ENCODE measurements at regions not wholly inside any gene's neighbourhood (a gene's known extent, or its start where the extent isn't known, plus 50 kb on each side); places are given as distances from the start of the nearest gene placed in this dataset.
"Not testable (repeated sequence)": the region's sequence is repeated elsewhere in the genome, so short reads cannot be mapped to it uniquely, and the experiment has no call there.

DNA sequence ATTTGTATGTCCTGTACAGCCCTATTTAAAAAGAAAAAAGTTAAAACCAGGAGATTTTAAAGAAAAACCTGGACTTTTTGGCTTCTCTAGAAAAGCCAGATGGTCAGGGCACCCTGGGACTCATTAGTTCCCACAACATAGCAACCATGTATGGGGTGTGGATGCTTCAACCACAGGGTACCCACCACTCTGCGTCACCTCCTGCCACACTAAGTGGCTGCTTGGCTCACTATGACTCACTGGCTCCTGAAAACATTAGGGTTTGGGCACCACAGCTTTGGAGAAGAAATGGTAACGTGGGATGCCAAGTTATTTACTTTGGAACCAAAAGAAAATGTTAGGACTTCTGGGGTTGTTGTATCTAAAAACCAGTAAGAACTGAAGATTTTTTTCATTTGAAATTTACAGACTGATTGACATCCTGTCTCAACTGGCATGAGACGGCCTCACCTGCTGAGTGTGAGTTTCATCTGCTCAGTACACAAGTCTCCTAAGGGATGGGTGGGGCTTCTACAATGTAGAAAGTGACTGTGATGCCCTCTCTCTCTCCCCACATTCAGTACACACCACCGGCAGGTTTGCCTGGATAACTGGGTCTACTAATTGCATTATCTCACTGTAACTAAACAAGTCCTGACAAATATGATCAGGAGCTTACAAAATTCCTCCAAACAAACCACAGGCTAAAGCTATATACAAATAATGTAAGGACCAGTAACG is 103.9 kb downstream of the ESM1 start:
- H3K4me3 Mint-ChIP-seq = no peak overlapping the region
- no peak overlapping the region for H3K27ac Mint-ChIP-seq
- H3K4me1 Mint-ChIP-seq = peaks cover 9 to 16% (median 13%) of the 10 kb centered on the region in 3 donors
- ATAC-seq (ENCODE audit: low read depth in 2 of 2) (no peak), DNase-seq (no peak)
- peaks cover 0 to 2% (median 0%) of the 10 kb centered on the region in 7 donors for H3K9me3 Mint-ChIP-seq
- H3K27me3 Mint-ChIP-seq = peaks cover 48 to 72% (median 62%) of the 10 kb centered on the region in 3 donors
- peaks cover 4 to 10% of the 10 kb centered on the region in 2 donors for H3K36me3 Mint-ChIP-seq

DNA sequence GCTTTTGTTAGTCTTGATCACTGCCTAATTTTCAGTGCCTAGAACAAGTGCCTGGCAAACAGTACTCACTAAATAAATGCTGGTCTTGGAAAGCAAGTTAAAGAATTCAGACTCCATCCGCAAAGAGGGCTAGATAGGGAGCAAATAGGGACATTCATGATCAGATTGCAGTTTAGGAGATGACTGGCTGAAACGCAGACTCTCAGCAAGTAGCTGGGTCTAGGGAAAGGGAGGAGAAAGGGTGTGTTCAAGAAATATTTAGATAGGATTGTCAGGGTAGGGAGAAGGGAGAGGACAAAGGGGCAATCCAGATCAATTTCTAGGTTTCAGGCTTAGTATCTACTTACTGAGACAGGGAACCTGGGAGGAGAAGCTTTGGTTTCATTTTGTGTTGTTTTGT is 108.4 kb downstream of the ESM1 start:
- ATAC-seq (ENCODE audit: low read depth in 2 of 2) = no peak
- Mint-ChIP-seq H3K4me1 (peaks cover 0 to 10% (median 2%) of the 10 kb centered on the region in 3 donors), H3K36me3 (no peaks in the 10 kb centered on the region), H3K27ac (no peak overlapping the region), H3K9me3 (peaks cover 0 to 2% (median 0%) of the 10 kb centered on the region in 7 donors), H3K4me3 (no peak overlapping the region), H3K27me3 (peaks cover 26 to 48% (median 34%) of the 10 kb centered on the region in 3 donors)
- no peak for DNase-seq

DNA sequence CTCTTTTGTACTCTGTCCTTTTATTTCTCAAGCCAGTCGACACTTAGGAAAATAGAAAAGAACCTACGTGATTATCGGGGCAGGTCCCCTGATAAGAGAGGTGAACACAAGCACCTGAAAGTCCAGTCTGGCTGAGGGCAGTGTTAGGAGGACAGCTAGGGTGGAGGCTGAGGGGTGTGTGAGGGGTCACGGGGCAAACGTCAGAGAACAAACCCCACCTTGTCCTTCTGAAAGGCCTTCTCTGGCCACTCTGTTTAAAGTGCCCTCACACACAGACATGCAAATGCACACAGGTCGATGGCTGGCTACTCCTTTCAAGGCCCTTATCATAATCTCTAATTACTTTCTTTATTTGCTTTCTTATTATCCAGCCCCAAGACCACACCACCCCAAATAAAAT is 108.8 kb downstream of the ESM1 start:
- Mint-ChIP-seq H3K4me1 (peaks cover 0 to 10% (median 2%) of the 10 kb centered on the region in 3 donors), H3K27ac (no peak overlapping the region), H3K27me3 (peaks cover 22 to 45% (median 34%) of the 10 kb centered on the region in 3 donors), H3K4me3 (no peak overlapping the region), H3K36me3 (no peaks in the 10 kb centered on the region), H3K9me3 (peaks cover 0 to 2% (median 0%) of the 10 kb centered on the region in 7 donors)
- DNase-seq = no peak
- no peak for ATAC-seq (ENCODE audit: low read depth in 2 of 2)

DNA sequence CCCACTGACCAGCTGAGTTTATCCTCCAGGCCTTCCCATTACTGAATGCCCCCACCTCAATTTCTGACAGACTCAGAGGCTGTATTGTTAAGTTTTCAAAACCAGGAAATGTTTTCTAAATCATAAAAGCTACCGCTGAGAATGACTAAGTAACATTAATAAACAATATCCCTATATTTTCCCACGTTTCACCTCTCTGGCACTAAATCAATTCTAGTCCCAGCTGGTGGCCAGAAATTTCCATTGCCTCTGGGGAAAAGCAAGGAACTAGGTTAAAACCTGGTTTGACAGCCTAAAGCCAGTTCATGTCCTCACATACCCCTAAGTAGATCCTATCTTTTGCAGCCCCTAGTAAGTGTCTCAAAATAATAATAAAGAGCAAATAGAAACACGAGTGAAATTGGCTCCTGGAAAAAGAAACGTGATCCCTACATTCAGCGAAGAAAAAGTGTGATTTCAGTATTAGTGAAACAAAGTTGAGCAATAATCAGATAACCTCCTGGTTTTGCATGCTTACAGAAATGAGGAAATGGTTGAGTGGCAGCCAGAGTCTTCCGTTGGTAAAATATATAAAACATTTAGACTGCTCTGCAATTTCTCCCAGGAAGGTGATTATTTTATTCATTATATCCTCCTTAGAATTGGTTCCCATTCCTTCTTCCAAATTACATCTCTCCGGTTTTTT is 110.9 kb downstream of the ESM1 start:
- no peaks in the 10 kb centered on the region for H3K36me3 Mint-ChIP-seq
- DNase-seq = no peak
- peaks cover 0 to 10% (median 2%) of the 10 kb centered on the region in 3 donors for H3K4me1 Mint-ChIP-seq
- no peak overlapping the region for H3K27ac Mint-ChIP-seq
- H3K9me3 Mint-ChIP-seq = peaks cover 0 to 2% (median 0%) of the 10 kb centered on the region in 7 donors
- ATAC-seq (ENCODE audit: low read depth in 2 of 2) = no peak
- H3K4me3 Mint-ChIP-seq = no peak overlapping the region
- peaks cover 16 to 45% (median 35%) of the 10 kb centered on the region in 3 donors for H3K27me3 Mint-ChIP-seq

DNA sequence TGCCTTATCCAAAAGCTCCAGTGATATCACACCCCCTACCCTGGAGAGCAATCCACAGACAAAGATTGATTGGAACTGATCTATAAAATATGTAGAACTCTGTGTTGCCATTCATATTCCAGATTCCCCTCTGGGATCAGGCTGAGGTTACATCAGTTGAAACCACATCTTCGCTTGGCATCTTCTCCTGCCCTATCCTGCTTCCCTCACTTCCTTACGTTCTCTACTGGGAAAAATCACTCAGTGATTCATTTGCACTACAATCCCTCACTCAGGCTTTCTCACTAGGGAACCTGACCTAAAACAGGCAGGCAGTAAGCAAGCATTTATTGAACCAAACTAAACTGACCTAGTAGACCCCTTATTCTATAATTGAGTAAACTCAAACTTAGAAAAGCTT is 111.7 kb downstream of the ESM1 start:
- H3K4me3 Mint-ChIP-seq = no peak overlapping the region
- no peaks in the 10 kb centered on the region for H3K36me3 Mint-ChIP-seq
- H3K4me1 Mint-ChIP-seq = peaks cover 0 to 10% (median 2%) of the 10 kb centered on the region in 3 donors
- ATAC-seq (ENCODE audit: low read depth in 2 of 2) = no peak
- H3K27me3 Mint-ChIP-seq = peaks cover 16 to 45% (median 37%) of the 10 kb centered on the region in 3 donors
- H3K9me3 Mint-ChIP-seq = peaks cover 0 to 2% (median 0%) of the 10 kb centered on the region in 7 donors
- H3K27ac Mint-ChIP-seq = no peak overlapping the region
- no peak for DNase-seq

DNA sequence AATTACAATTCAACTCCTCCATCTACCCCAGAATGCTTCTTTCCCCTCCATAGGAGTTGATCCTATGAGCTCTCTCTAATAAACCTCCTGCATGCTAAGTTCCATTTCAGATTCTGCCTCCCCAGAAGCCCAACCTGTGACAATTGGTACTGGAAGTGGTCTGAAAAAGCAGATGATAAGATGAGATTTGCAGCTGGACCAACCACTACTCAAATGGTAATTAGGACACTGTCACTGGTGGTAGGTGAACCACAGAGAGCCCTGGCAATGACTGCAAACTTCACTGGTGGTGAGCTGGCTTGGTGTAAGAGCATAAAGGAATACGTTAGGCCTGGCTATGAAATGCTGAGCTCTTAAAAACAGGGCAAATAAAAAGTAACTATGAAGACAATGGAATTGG is 112.6 kb downstream of the ESM1 start:
- ATAC-seq (ENCODE audit: low read depth in 2 of 2) (no peak), DNase-seq (no peak)
- Mint-ChIP-seq H3K9me3 (peaks cover 0 to 2% (median 0%) of the 10 kb centered on the region in 7 donors), H3K27ac (no peak overlapping the region), H3K4me1 (peaks cover 0 to 10% (median 2%) of the 10 kb centered on the region in 3 donors), H3K36me3 (no peaks in the 10 kb centered on the region), H3K27me3 (peaks cover 11 to 45% (median 37%) of the 10 kb centered on the region in 3 donors), H3K4me3 (no peak overlapping the region)

DNA sequence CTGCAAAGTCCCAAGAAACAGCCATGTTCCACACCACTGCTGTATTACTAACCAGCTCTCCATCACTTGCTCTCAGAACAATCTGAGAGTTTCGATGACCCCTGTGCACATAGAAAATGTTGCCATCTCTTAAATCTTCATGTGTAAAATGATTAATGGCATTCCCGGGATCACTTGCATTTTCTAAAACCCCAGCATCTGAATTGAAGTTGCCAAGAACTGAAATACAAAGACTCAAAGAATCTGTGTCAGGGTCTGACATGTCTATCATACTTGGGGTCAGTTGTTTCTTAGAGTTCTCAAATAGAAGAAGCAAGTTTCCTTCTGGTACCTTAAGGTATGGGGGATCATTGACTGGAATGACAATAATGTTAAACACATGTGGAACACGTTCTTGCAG is 115.1 kb downstream of the ESM1 start:
- H3K27me3 Mint-ChIP-seq = peaks cover 20 to 33% (median 31%) of the 10 kb centered on the region in 3 donors
- H3K36me3 Mint-ChIP-seq = no peaks in the 10 kb centered on the region
- no peak overlapping the region for H3K4me3 Mint-ChIP-seq
- H3K4me1 Mint-ChIP-seq = peaks cover 0 to 19% (median 2%) of the 10 kb centered on the region in 3 donors
- no peak for DNase-seq
- peaks cover 0 to under 1% (median 0%) of the 10 kb centered on the region in 7 donors for H3K9me3 Mint-ChIP-seq
- no peak for ATAC-seq (ENCODE audit: low read depth in 2 of 2)
- no peak overlapping the region for H3K27ac Mint-ChIP-seq

DNA sequence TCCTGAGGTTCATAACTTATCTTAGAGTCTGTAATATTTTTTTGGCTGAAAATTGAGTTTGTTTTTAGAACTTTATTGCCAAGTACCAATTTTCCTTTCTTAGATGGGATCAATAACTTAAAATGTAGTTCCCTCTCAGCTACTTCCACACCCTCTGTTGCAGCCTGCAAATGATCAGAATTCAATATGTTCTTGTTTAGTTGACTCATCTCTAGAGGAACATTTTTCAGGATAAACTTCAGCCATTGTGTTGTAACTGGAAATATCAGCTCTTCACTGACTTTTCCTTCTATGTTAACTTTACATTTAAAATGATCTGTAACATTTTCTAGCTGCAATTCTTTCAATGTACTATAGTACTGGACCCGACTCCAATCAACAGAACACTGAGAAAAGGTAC is 115.7 kb downstream of the ESM1 start:
- no peaks in the 10 kb centered on the region for H3K9me3 Mint-ChIP-seq
- H3K36me3 Mint-ChIP-seq = no peaks in the 10 kb centered on the region
- H3K27me3 Mint-ChIP-seq = peaks cover 18 to 33% (median 26%) of the 10 kb centered on the region in 3 donors
- H3K4me1 Mint-ChIP-seq = peaks cover 0 to 15% (median 0%) of the 10 kb centered on the region in 3 donors
- no peak for DNase-seq
- no peak overlapping the region for H3K4me3 Mint-ChIP-seq
- H3K27ac Mint-ChIP-seq = peak overlapping the region in 1 of 6 donors; percentile 18
- ATAC-seq (ENCODE audit: low read depth in 2 of 2) = no peak

DNA sequence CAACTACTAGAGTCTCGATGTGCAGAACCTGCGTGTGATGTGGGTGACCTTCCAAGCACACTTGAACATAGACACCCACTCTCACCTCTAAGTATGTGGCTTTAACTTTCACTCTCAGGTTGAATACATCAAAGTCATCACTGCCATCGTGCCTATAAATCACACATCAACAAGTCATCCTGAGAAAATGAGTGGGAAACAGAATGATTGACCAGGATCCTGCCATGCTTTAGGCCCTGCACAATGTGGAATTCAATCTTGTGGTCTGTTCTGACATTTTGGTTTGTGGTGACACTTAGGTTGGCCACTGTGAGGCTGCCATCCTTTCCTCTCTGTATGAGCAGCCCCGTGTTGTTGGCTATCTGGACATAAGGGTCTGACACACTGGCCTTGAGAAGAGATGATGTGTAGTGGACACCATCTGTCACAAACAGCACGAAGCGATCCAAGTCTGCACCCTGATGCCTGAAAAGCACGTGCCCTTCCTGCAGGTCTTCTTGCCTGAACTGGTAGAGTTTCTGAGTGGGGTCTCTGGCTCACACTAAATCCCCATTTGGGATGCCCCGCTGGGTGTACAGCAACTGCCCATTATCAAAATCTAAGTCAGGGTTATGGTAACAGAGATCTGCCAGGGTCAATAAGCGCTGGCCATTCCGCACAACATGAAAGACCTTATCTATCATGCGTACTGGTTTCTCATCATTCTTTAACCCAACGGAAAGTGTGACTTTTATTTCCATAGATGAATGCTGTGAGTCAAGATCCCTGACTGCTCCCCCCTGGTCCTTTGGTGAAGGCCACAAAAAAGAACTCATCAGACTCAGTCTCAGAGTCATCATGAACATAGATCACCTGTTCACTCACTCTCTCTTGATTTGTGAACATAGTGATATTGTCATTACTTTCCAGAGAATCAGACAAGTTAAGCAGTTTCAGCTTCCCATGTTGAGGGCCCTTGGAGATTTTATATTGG is 116.6 kb downstream of the ESM1 start:
- no peaks in the 10 kb centered on the region for H3K9me3 Mint-ChIP-seq
- no peak overlapping the region for H3K4me3 Mint-ChIP-seq
- DNase-seq (no peak), ATAC-seq (ENCODE audit: low read depth in 2 of 2) (no peak)
- no peak overlapping the region for H3K27ac Mint-ChIP-seq
- H3K36me3 Mint-ChIP-seq = no peaks in the 10 kb centered on the region
- peaks cover 19 to 28% (median 23%) of the 10 kb centered on the region in 3 donors for H3K27me3 Mint-ChIP-seq
- peaks cover 0 to 9% (median 0%) of the 10 kb centered on the region in 3 donors for H3K4me1 Mint-ChIP-seq

DNA sequence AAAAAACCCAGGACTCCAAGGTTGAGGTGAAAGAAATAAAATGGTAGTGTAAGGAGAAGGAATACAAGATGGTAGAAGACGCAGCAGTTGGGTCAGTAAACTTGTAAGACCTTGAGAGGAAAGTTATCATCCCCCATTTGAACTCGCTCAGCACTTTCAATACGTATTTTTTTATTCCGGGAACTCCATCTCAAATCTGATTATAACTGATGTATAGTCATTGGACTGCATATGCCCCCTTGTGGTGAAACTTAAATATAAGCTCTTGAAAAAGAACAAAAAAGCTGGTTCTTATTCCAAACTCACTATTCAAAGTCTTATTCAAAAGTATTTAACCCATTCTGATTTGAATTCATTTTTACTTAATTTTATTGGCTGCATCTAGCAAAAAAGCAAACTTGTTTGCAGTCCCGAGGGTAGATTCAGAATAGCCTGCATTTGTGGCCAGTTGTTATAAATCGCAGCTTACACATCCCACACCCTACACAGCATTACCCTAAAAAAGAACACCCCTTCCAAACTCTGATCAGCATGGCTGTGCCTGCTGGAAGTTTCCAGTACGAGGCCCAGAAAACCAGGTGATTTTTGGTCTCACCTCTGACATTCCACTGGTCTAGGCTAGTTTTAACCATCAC is 118.0 kb downstream of the ESM1 start:
- H3K4me3 Mint-ChIP-seq = peak overlapping the region in 5 of 8 donors; percentile 11 to 67 (median 45)
- no peaks in the 10 kb centered on the region for H3K9me3 Mint-ChIP-seq
- peaks cover 0 to 9% (median 0%) of the 10 kb centered on the region in 3 donors for H3K4me1 Mint-ChIP-seq
- H3K27ac Mint-ChIP-seq = no peak overlapping the region
- peaks cover 20 to 40% (median 30%) of the 10 kb centered on the region in 3 donors for H3K27me3 Mint-ChIP-seq
- ATAC-seq (ENCODE audit: low read depth in 2 of 2) (peak; percentile 49 to 77), DNase-seq (peak; percentile 61)
- H3K36me3 Mint-ChIP-seq = peaks cover 0 to under 1% of the 10 kb centered on the region in 2 donors

DNA sequence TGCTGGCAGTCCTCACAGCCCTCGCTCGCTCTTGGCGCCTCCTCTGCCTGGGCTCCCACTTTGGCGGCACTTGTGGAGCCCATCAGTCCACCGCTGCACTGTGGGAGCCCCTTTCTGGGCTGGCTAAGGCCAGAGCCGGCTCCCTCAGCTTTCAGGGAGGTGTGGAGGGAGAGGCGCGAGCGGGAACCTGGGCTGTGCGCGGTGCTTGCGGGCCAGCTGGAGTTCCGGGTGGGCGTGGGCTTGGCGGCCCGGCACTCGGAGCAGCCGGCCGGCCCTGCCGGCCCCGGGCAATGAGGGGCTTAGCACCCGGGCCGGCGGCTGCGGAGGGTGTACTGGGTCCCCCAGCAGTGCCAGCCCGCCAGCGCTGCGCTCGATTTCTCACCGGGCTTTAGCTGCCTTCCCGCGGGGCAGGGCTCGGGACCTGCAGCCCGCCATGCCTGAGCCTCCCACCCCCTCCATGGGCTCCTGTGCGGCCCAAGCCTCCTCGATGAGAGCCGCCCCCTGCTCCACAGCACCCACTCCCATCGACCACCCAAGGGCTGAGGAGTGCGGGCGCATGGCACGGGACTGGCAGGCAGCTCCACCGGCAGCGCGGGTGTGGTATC is 120.4 kb downstream of the ESM1 start:
- not testable (repeated sequence) for ATAC-seq (ENCODE audit: low read depth in 2 of 2); H3K36me3 Mint-ChIP-seq; H3K9me3 Mint-ChIP-seq; DNase-seq; H3K4me1 Mint-ChIP-seq; H3K27ac Mint-ChIP-seq; H3K4me3 Mint-ChIP-seq
- peaks cover 29 to 33% (median 33%) of the 10 kb centered on the region in 3 donors for H3K27me3 Mint-ChIP-seq

DNA sequence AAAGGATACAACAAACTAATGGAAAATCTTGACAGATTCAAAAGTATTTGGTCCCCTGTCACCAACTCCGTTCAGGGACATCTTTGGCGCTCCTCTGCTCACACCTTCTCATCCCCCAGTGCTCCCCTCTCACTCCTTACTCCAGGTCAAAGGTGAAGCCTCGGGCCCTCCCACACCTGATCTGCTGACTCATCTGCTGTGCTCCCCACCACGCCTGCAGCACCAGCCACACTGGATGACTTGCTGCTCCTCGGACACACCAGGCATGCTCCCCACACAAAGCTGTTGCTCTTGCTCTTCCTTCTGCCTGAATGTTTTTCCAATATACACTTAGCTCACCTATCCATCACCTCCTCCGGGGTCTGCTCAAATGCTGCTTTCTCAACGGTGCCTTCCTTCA is 123.4 kb downstream of the ESM1 start:
- no peak for DNase-seq
- H3K27ac Mint-ChIP-seq = peak overlapping the region in 1 of 6 donors; percentile 92
- peaks cover 18 to 22% of the 10 kb centered on the region in 2 donors for H3K36me3 Mint-ChIP-seq
- H3K4me1 Mint-ChIP-seq = peaks cover 0 to 7% (median 2%) of the 10 kb centered on the region in 3 donors
- no peak for ATAC-seq (ENCODE audit: low read depth in 2 of 2)
- H3K27me3 Mint-ChIP-seq = peaks cover 34 to 45% (median 41%) of the 10 kb centered on the region in 3 donors
- H3K9me3 Mint-ChIP-seq = peaks cover 9 to 30% (median 27%) of the 10 kb centered on the region in 7 donors
- H3K4me3 Mint-ChIP-seq = no peak overlapping the region
